WTC11 (cell line): ENCODE measurements at regions not wholly inside any gene's neighbourhood (a gene's known extent, or its start where the extent isn't known, plus 50 kb on each side); places are given as distances from the start of the nearest gene placed in this dataset.

Experiments used
- GTF2I ChIP-seq: fragments of 250-450 bp; sonication (Bioruptor Pico); conservative IDR thresholded peaks from 2 replicates; pipeline ENCODE4 v1.4.0; 2021; ENCODE audit warnings: mild to moderate bottlenecking
- SMAD3 ChIP-seq: sonication (generic); formaldehyde crosslinking; IDR thresholded peaks from 2 replicates; pipeline ENCODE4 v1.8.0; 2022; ENCODE audit warnings: missing genetic modification reagents, mild to moderate bottlenecking, borderline replicate concordance
- ZNF219 ChIP-seq: sonication (generic); formaldehyde crosslinking; IDR thresholded peaks from 2 replicates; pipeline ENCODE4 v1.8.0; 2023; ENCODE audit warnings: missing genetic modification reagents, mild to moderate bottlenecking, borderline replicate concordance
- TF ChIP-seq, protein P1 (sequence below): fragments of 200-600 bp; IDR thresholded peaks from 2 replicates; pipeline ENCODE4 v1.8.0; 2022; ENCODE audit warnings: antibody characterized with exemption
- TF ChIP-seq, protein P2 (sequence below): sonication (generic); formaldehyde crosslinking; IDR thresholded peaks from 2 replicates; pipeline ENCODE4 v1.8.0; 2023; ENCODE audit warnings: missing genetic modification reagents

DNA sequence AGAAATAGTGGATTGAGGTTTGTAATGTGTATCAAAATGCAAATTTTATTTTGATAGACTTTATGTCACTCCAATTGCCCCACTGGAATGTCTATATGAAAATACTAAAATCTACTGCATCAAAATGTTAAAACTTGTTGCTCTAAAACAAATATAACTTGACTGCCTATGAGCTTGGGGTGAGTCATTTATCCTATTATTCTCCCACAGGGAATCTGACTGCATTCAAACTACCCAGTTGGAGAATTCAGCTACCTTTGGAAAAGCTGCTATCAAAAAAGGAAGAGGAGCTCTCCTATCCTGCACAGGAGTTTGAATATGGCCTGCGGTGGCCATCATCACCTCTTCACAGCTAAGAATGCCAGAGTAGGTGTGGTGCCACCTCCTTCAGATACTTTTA, 173.1 kb downstream of the KLHL28 start:
- TF ChIP-seq, protein P1, sequence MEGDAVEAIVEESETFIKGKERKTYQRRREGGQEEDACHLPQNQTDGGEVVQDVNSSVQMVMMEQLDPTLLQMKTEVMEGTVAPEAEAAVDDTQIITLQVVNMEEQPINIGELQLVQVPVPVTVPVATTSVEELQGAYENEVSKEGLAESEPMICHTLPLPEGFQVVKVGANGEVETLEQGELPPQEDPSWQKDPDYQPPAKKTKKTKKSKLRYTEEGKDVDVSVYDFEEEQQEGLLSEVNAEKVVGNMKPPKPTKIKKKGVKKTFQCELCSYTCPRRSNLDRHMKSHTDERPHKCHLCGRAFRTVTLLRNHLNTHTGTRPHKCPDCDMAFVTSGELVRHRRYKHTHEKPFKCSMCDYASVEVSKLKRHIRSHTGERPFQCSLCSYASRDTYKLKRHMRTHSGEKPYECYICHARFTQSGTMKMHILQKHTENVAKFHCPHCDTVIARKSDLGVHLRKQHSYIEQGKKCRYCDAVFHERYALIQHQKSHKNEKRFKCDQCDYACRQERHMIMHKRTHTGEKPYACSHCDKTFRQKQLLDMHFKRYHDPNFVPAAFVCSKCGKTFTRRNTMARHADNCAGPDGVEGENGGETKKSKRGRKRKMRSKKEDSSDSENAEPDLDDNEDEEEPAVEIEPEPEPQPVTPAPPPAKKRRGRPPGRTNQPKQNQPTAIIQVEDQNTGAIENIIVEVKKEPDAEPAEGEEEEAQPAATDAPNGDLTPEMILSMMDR, result no peak
- TF ChIP-seq, protein P2, sequence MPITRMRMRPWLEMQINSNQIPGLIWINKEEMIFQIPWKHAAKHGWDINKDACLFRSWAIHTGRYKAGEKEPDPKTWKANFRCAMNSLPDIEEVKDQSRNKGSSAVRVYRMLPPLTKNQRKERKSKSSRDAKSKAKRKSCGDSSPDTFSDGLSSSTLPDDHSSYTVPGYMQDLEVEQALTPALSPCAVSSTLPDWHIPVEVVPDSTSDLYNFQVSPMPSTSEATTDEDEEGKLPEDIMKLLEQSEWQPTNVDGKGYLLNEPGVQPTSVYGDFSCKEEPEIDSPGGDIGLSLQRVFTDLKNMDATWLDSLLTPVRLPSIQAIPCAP (CRISPR knock-in tag), result no peak
- TF ChIP-seq GTF2I (CRISPR knock-in tag) (no peak), SMAD3 (no peak), ZNF219 (CRISPR knock-in tag) (no peak)
